ENCODE measurements at regions not wholly inside any gene's neighbourhood (a gene's known extent, or its start where the extent isn't known, plus 50 kb on each side); places are given as distances from the start of the nearest gene placed in this dataset.
"Not testable (repeated sequence)": the region's sequence is repeated elsewhere in the genome, so short reads cannot be mapped to it uniquely, and the experiment has no call there.

DNA sequence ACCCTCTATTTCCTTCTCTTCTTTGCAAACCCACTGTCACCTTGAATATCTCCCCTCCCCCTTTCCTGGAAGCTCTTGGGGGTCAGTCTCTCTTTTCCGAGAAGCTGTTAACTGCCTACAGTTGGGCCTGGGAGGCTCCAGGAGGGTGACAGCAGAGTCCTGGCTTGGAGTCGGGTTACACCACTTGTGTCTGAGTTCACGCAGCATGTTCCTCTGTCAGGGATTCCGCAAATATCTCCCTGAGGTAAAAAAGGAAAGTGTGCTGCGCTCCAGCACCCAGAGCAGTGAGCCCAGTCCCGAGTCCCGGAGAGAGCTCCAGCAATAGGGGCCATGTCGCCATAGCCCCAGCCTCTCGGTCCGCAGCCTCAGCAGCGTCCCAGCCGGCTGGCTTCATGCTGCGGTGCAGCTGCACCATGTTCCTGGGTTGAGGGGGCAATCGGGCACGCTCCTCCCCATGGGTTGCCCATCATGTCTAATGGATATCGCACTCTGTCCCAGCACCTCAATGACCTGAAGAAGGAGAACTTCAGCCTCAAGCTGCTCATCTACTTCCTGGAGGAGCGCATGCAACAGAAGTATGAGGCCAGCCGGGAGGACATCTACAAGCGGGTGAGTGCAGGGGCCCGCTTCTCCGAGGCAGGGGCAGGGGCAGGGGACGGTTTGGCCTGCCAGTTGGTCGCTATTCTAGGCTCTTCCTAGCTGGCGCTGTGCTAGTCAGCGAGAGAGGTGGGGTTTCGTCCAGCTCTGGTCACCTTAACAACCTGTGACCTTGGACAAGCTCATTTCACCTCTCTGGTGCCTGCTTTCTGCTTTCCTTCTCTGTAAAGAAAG is 101.3 kb upstream of the SEC22B start:
- not testable (repeated sequence) for DNase-seq

- not testable (repeated sequence) for DNase-seq
Measured at GRCh38 chr1:120276710-120277109, 100.4 kb upstream of the SEC22B start.

- DNase-seq, result not testable (repeated sequence)
Measured at GRCh38 chr1:120274438-120274837, 98.1 kb upstream of the SEC22B start.

GRCh38 chr1:120273363-120273762 is 97.0 kb upstream of the SEC22B start:
- DNase-seq, result not testable (repeated sequence)

- DNase-seq, result not testable (repeated sequence)
Measured at GRCh38 chr1:120272242-120272641, 95.9 kb upstream of the SEC22B start.

DNA sequence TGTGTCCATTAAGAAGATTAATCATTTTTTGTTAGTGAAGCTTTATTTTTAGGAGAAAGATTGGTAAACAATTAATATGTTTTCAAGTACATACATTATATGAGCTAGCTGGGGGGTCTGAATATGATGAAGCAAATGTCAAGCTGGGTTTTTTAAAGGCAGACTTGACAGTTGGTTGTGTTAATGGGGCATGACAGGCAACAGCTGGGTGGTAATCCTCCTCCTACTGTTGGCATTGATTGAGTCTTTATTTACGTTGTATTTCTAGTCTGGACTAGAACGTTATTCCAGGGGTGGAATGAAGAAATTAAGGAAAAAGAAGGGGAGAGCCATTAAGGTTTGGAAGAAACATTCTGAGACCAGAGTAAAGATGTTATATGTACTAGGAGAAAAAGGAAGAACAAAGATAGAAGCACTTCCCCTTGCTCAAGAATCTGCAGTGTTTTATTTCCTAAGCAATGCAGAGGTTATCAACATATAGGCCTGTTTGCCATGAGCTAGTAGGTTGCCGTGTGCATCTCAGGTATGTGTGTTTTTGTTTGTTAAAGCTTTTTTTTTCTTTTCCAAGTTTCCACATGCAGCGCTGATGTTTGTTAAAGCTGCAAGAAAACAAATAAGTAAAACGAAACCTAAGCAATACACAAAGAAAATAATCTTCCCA is 95.4 kb upstream of the SEC22B start:
- not testable (repeated sequence) for DNase-seq

DNA sequence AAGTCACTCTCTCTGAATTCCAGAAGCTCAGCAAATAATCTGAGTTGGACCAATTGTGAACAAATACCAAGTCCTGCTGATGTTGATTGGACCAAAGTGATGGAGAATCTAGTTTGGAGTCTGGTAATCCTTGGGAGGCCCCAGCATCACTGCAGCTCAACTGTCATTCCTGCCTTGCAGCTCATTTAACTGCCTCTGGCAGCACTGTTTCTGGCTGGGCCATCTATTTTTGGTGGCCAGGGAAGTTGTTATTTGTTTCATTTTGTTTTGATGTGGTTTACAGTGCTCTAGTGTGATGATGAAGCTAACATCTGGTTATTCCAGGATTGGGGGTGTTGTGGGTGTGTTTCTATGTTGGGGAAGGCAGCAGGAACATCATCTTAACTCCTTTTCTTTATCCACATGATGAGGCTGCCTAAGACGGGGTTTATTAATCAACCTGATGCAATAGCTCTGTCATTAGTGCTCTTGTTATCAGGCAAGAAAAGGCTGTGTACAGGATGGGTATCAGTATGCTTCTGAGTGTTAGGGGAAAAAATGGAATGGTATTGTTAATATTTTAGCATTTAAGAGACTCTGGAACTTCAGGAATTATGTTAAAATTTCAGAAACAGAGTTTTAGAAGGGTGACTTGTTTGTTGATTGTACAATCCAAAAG is 91.7 kb upstream of the SEC22B start:
- not testable (repeated sequence) for DNase-seq

DNA sequence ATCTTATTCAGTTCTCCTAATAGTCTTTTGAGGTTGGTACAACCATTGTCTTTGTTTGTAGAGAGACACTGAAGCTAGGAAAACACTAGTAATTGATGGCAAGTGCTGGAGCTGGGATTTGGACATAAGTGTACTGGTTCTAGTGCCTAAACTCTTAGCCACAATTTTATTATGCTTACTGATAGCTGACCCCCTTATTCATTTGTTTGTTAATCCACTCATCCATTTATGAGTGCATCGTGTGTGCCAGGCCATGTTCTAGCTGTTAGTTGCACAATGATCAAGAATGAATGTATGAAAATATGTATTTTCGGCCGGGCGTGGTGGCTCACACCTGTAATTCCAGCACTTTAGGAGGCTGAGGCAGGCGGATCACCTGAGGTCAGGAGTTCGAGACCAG is 88.2 kb upstream of the SEC22B start:
- DNase-seq, result not testable (repeated sequence)

- DNase-seq, result not testable (repeated sequence)
Measured at GRCh38 chr1:120262791-120263751, 86.8 kb upstream of the SEC22B start.

DNA sequence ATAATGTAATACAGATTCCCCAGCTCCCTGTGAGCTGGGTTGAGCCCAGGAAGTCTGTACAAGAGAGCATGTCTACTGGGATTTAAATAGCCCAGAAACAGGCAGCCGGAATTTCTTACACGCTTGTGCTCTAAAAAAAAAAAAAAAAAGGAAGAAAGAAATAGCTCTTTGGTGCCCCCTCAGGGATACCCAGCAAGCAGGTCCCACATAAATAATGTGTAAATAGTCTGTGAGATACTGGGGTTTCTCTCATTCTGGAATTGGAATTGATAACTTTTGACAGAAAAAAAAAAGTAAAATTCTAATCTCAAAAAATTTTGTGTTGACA is 81.4 kb upstream of the SEC22B start:
- not testable (repeated sequence) for DNase-seq

GRCh38 chr1:120257064-120257777 is 80.9 kb upstream of the SEC22B start:
- not testable (repeated sequence) for DNase-seq

DNA sequence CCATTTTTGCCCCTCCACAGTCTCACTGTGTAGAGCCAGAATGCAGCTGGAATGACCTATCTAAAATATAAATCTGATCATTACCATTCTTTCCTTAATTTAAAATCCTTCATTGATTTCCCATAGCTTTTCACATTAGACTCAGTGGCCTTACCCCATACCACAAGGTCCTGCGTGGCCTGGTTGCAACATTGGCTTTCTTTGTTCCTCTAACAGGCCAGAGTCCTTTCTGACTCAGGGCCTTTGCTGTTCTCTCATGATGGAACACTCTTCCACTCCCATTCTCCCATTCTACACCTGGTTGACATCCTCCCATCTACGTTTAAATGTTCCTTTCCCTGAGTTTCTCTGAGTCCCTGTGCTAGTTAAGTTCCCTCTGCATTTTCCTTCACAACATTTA is 74.4 kb upstream of the SEC22B start:
- not testable (repeated sequence) for DNase-seq

GRCh38 chr1:120248726-120249427 is 72.6 kb upstream of the SEC22B start:
- DNase-seq, result not testable (repeated sequence)

- DNase-seq, result not testable (repeated sequence)
Measured at GRCh38 chr1:120248203-120248602, 71.9 kb upstream of the SEC22B start.

- not testable (repeated sequence) for DNase-seq
Measured at GRCh38 chr1:120243867-120244266, 67.5 kb upstream of the SEC22B start.

DNA sequence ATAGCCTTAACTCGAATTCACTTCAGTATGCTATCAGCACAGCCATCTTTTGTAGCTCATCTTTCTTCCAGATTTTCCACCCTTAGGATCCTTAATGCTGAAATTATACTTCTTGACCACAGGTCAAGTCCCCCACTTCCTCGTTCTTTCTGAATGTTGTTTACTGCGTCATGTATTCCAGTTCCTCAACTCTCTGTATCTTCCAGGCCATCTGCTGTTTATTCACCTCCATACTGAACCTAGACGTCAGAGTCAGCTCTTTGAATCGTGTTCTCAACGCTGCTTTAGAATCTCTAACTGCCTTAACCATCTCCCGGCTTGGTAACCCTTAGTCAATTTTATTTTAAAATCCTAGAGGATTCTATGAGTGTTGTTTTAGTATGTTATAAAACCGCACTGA is 66.3 kb upstream of the SEC22B start:
- not testable (repeated sequence) for DNase-seq

DNA sequence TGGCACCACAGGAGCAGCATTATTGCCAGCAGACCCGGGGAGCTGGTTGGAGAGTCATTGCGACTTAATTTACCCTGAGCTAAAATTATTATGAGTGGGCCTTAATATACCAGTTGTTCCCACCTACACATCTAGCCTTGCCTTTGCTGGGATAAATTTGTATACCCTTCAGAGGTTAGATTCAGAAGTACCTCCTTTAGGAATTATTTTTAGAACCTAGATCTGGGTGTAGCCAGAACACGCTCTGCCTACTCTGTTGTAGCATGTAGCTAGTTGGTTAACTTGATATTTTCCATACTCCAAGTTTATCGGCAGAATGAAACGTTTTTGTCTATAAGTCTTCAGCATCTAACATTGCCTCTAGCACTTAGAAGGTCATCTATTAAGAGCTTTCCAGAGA is 65.5 kb upstream of the SEC22B start:
- not testable (repeated sequence) for DNase-seq

GRCh38 chr1:120240181-120240580 is 63.9 kb upstream of the SEC22B start:
- not testable (repeated sequence) for DNase-seq

GRCh38 chr1:120239351-120239750 is 63.0 kb upstream of the SEC22B start:
- not testable (repeated sequence) for DNase-seq

DNA sequence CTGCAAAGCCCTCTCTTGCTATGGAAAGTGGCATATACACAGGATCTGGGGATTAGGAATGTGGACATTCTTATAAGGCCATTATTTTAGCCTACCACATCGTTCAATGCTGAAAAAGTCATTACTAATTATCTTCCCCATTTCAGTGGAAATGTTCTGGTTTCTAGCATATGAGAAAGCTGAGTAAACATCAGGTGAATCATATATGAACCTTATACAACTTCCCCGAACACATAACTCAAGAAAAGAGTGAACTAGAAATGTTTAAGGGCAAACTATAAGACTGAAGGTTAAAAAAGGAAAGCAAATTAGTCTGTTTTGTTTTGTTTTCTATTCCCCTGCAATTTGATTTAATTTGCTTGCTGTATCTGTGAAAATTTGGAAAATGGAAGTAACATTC is 62.5 kb upstream of the SEC22B start:
- not testable (repeated sequence) for DNase-seq

GRCh38 chr1:120233661-120234018 is 57.3 kb upstream of the SEC22B start:
- not testable (repeated sequence) for DNase-seq

Data from CD4-positive, alpha-beta T cell treated with Interleukin-4 for 1 hour (primary cell).